ENCODE measurements at regions not wholly inside any gene's neighbourhood (a gene's known extent, or its start where the extent isn't known, plus 50 kb on each side); places are given as distances from the start of the nearest gene placed in this dataset.

- ChIA-PET POLR2A (no interaction called here), CTCF (no interaction called here)
- no peak for DNase-seq (ENCODE audit: low read depth, low spot score)
- H3K9me3 ChIP-seq (ENCODE audit: control insufficient read depth, insufficient read depth, low read length) = no peaks in the 10 kb centered on the region
- no peak for TF ChIP-seq CTCF (IDR thresholded peaks at IDR 0.05; ENCODE audit: low read depth, low read length)
- no peak overlapping the region for H3K4me3 ChIP-seq (ENCODE audit: low read depth, low read length)
- no peak overlapping the region for H3K27ac ChIP-seq (ENCODE audit: low read depth, low read length)
- H3K27me3 ChIP-seq (ENCODE audit: control insufficient read depth, insufficient read depth, low read length) = no peaks in the 10 kb centered on the region
Observed at GRCh38 chr5:106566031-106566430, 1104.7 kb downstream of the EFNA5 start.

- H3K9me3 ChIP-seq (ENCODE audit: control insufficient read depth, insufficient read depth, low read length) = peaks cover 13% of the 10 kb centered on the region; the same call in 1 of the 2 replicates
- DNase-seq (ENCODE audit: low read depth, low spot score) = no peak
- no peak for TF ChIP-seq CTCF (IDR thresholded peaks at IDR 0.05; ENCODE audit: low read depth, low read length)
- CTCF ChIA-PET = no interaction called here
- POLR2A ChIA-PET = no interaction called here
- no peaks in the 10 kb centered on the region for H3K27me3 ChIP-seq (ENCODE audit: control insufficient read depth, insufficient read depth, low read length)
- no peak overlapping the region for H3K4me3 ChIP-seq (ENCODE audit: low read depth, low read length)
- H3K27ac ChIP-seq (ENCODE audit: low read depth, low read length) = no peak overlapping the region
Observed at GRCh38 chr5:106545325-106545724, 1125.4 kb downstream of the EFNA5 start.

DNA sequence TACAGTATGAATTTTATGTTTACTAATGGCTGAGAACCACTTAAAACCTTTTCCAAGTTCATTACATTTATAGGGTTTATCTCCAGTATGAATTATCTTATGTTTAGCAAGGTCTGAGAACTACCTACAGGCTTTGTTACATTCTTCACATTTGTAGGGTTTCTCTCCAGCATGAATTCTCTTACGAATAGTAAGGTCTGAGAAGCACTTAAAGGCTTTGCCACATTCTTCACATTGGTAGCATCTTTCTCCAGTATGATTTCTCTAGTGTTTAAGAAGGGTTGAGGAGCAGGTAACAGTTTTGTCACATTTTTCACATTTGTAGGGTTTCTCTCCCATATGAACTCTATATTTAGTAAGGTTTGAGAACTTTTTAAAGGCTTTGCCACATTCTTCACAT, 1127.4 kb downstream of the EFNA5 start:
- Histone ChIP-seq H3K27ac (ENCODE audit: low read depth, low read length) (no peak overlapping the region), H3K4me3 (ENCODE audit: low read depth, low read length) (no peak overlapping the region), H3K9me3 (ENCODE audit: control insufficient read depth, insufficient read depth, low read length) (peaks cover 13% of the 10 kb centered on the region; the same call in 1 of the 2 replicates), H3K27me3 (ENCODE audit: control insufficient read depth, insufficient read depth, low read length) (no peaks in the 10 kb centered on the region)
- TF ChIP-seq CTCF (IDR thresholded peaks at IDR 0.05; ENCODE audit: low read depth, low read length) = no peak
- ChIA-PET POLR2A (no interaction called here), CTCF (no interaction called here)
- DNase-seq (ENCODE audit: low read depth, low spot score) = no peak

GRCh38 chr5:106530150-106530549, 1140.6 kb downstream of the EFNA5 start:
- no peak for DNase-seq (ENCODE audit: low read depth, low spot score)
- ChIA-PET POLR2A (no interaction called here), CTCF (no interaction called here)
- H3K27me3 ChIP-seq (ENCODE audit: control insufficient read depth, insufficient read depth, low read length) = no peaks in the 10 kb centered on the region
- TF ChIP-seq CTCF (IDR thresholded peaks at IDR 0.05; ENCODE audit: low read depth, low read length) = no peak
- H3K4me3 ChIP-seq (ENCODE audit: low read depth, low read length) = no peak overlapping the region
- H3K9me3 ChIP-seq (ENCODE audit: control insufficient read depth, insufficient read depth, low read length) = no peaks in the 10 kb centered on the region
- no peak overlapping the region for H3K27ac ChIP-seq (ENCODE audit: low read depth, low read length)

GRCh38 chr5:106525438-106525837, 1145.3 kb downstream of the EFNA5 start:
- Histone ChIP-seq H3K9me3 (ENCODE audit: control insufficient read depth, insufficient read depth, low read length) (no peaks in the 10 kb centered on the region), H3K27ac (ENCODE audit: low read depth, low read length) (no peak overlapping the region), H3K27me3 (ENCODE audit: control insufficient read depth, insufficient read depth, low read length) (no peaks in the 10 kb centered on the region), H3K4me3 (ENCODE audit: low read depth, low read length) (no peak overlapping the region)
- no peak for TF ChIP-seq CTCF (IDR thresholded peaks at IDR 0.05; ENCODE audit: low read depth, low read length)
- no peak for DNase-seq (ENCODE audit: low read depth, low spot score)
- ChIA-PET CTCF (no interaction called here), POLR2A (no interaction called here)
